ENCODE measurements at regions not wholly inside any gene's neighbourhood (a gene's known extent, or its start where the extent isn't known, plus 50 kb on each side); places are given as distances from the start of the nearest gene placed in this dataset.

DNA sequence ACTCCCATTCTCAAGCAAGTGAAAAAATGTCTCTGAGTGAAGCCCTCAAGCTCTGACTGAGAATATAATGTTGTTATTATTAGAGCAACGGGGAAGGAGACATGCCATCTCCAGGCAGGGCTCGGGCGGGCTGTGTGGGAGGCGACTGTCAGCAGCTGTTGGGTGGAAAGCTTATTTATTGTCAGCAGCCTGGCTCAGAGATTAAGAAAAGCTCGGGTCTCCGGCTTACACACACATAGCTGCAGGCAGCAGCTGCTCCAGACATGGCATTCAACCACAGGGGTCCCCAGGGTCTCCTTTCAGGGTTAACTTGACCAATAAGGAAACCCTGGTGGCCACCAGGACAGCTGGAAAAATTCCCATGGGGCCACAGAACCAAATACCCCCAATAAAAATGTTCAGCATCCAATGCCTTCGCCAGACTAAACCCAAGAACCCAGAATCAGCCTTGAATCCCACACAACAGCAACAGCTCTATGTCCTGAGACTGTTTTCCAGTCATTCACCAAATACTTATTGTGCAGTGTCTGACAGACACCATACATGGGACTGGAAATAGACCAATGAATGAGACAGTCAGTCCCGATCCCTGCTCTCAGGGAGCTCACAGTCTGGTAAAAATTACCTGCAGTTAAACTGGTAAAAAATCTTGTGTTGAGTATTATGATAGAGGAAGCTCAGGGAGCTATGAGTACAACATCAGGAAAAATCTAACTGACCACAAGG, 70.5 kb upstream of the RTN4 start:
- no peak for TF ChIP-seq ZBTB21 (tag by site-specific recombination; IDR thresholded peaks at IDR 0.05)
- TF ChIP-seq, protein P1, sequence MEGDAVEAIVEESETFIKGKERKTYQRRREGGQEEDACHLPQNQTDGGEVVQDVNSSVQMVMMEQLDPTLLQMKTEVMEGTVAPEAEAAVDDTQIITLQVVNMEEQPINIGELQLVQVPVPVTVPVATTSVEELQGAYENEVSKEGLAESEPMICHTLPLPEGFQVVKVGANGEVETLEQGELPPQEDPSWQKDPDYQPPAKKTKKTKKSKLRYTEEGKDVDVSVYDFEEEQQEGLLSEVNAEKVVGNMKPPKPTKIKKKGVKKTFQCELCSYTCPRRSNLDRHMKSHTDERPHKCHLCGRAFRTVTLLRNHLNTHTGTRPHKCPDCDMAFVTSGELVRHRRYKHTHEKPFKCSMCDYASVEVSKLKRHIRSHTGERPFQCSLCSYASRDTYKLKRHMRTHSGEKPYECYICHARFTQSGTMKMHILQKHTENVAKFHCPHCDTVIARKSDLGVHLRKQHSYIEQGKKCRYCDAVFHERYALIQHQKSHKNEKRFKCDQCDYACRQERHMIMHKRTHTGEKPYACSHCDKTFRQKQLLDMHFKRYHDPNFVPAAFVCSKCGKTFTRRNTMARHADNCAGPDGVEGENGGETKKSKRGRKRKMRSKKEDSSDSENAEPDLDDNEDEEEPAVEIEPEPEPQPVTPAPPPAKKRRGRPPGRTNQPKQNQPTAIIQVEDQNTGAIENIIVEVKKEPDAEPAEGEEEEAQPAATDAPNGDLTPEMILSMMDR (tag by site-specific recombination; IDR thresholded peaks at IDR 0.05), result no peak
- no peak for TF ChIP-seq BCL11A (tag by site-specific recombination; IDR thresholded peaks at IDR 0.05; ENCODE audit: low read depth)
- no peak for TF ChIP-seq ZNF473 (tag by site-specific recombination; IDR thresholded peaks at IDR 0.05)

Data from HEK293 (cell line).